GM12873 (cell line): ENCODE measurements at regions not wholly inside any gene's neighbourhood (a gene's known extent, or its start where the extent isn't known, plus 50 kb on each side); places are given as distances from the start of the nearest gene placed in this dataset.

Experiments
- CTCF ChIP-seq: IDR thresholded peaks from 2 replicates; pipeline ENCODE4 v1.5.1; 2012; ENCODE audit warnings: low read depth, mild to moderate bottlenecking, moderate library complexity, low read length, control low read depth; ENCODE audit not compliant: insufficient read depth; ENCODE audit errors: missing control alignments

GRCh38 chr17:51555153-51555552 is 294.8 kb downstream of the UTP18 start:
- no peak for TF ChIP-seq CTCF

GRCh38 chr17:51559778-51560177 is 299.4 kb downstream of the UTP18 start:
- TF ChIP-seq CTCF, result no peak

- TF ChIP-seq CTCF, result no peak
Observed at GRCh38 chr17:51560398-51560797, 300.1 kb downstream of the UTP18 start.

DNA sequence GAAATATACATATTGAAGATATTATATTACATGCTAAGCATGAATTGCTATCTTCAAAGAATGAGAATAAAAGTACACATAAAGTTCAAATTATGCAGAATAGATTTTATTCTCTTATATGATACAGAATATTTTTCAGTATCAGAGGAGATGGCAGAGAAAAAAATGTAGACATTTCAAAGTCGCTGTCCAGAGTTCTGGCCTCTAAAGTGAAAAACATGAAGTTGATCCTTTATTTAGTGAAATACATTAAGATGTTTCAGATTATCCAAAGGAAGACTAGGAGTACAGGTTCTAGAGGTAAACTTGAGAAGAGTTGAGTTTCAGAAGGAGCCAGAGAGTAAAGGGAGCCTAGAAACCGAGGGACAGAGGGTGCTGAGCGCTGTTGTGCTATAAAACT is 303.6 kb downstream of the UTP18 start:
- no peak for TF ChIP-seq CTCF

DNA sequence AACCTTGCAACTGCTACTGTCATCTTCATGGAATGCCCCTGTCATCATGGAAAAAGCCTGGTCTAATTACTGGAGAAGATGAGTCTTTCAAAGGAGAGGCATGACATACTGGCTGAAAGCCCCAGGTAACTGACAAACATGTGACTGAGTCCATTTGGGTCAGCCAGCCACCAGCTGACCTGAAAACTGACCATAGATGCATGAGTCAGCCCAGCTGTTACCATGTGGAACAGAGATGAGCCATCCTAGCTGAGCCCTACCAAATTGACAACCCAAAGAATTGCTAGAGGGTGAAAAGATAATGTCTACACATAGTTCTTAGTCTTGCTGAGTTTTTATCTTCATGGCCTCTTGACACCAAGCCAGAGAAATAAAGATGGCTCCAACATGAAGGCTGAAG is 311.8 kb downstream of the UTP18 start:
- no peak for TF ChIP-seq CTCF
